ENCODE measurements at regions not wholly inside any gene's neighbourhood (a gene's known extent, or its start where the extent isn't known, plus 50 kb on each side); places are given as distances from the start of the nearest gene placed in this dataset.
A peak's percentile ranks its signal among the peaks of the same experiment; 100 is the strongest.
"Not testable (repeated sequence)": the region's sequence is repeated elsewhere in the genome, so short reads cannot be mapped to it uniquely, and the experiment has no call there.

- no peak overlapping the region for H3K4me3 ChIP-seq
- TF ChIP-seq POLR2A (IDR thresholded peaks at IDR 0.05): no peak
- TF ChIP-seq, protein P1, sequence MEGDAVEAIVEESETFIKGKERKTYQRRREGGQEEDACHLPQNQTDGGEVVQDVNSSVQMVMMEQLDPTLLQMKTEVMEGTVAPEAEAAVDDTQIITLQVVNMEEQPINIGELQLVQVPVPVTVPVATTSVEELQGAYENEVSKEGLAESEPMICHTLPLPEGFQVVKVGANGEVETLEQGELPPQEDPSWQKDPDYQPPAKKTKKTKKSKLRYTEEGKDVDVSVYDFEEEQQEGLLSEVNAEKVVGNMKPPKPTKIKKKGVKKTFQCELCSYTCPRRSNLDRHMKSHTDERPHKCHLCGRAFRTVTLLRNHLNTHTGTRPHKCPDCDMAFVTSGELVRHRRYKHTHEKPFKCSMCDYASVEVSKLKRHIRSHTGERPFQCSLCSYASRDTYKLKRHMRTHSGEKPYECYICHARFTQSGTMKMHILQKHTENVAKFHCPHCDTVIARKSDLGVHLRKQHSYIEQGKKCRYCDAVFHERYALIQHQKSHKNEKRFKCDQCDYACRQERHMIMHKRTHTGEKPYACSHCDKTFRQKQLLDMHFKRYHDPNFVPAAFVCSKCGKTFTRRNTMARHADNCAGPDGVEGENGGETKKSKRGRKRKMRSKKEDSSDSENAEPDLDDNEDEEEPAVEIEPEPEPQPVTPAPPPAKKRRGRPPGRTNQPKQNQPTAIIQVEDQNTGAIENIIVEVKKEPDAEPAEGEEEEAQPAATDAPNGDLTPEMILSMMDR (IDR thresholded peaks at IDR 0.05): no peak
- H3K9me3 ChIP-seq: no peaks in the 10 kb centered on the region
- no peaks in the 10 kb centered on the region for H3K27me3 ChIP-seq
- no peak overlapping the region for H3K27ac ChIP-seq
- no peaks in the 10 kb centered on the region for H3K36me3 ChIP-seq
- H3K4me1 ChIP-seq: no peaks in the 10 kb centered on the region
- no peak for DNase-seq
Measured at GRCh38 chrX:115702982-115703381, 142.0 kb downstream of the PLS3 start.

DNA sequence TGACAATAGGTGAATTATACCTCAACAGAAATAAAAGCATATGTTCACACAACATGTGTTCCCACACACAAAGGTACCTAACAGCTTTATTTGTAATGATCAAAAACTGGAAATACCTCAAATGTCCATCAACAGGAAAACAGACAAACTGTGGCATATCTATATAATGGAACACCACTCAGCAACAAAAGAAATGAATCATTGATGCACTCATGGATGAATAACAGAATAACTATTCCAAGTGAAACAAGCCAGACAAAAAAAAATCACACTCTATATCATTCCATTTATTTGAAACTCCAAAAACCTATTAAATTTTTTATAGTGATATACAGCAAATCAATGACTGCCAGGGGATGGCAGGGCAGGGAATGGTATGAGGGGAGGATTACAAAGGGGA is 148.1 kb downstream of the PLS3 start:
- no peak for DNase-seq
- TF ChIP-seq, protein P1 (IDR thresholded peaks at IDR 0.05): no peak
- TF ChIP-seq POLR2A (IDR thresholded peaks at IDR 0.05): no peak
- Histone ChIP-seq H3K4me1 (no peaks in the 10 kb centered on the region), H3K27me3 (no peaks in the 10 kb centered on the region), H3K36me3 (no peaks in the 10 kb centered on the region), H3K4me3 (no peak overlapping the region), H3K27ac (no peak overlapping the region), H3K9me3 (no peaks in the 10 kb centered on the region)

DNA sequence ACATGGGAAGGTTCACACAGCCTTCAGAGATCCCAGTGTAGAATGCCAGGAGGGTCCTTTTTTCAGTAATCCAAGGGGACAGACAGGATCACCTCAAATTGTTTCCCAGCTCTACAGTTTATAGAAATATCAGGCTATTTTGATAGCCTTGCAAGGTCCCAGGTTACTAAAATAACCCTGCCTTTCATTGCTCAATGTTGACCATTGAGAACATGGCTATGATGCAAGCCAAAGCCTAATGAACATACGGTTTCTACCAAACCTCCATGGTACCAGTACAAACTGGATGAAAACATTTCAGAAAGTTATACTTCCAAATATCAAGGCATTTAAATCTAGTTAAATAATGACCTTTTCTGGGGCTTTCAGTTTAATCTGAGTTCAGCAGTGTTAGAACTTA is 151.5 kb downstream of the PLS3 start:
- H3K36me3 ChIP-seq: no peaks in the 10 kb centered on the region
- no peaks in the 10 kb centered on the region for H3K27me3 ChIP-seq
- H3K4me3 ChIP-seq: no peak overlapping the region
- H3K27ac ChIP-seq: no peak overlapping the region
- H3K4me1 ChIP-seq: no peaks in the 10 kb centered on the region
- no peak for DNase-seq
- no peak for TF ChIP-seq POLR2A (IDR thresholded peaks at IDR 0.05)
- TF ChIP-seq, protein P1 (IDR thresholded peaks at IDR 0.05): no peak
- H3K9me3 ChIP-seq: no peaks in the 10 kb centered on the region

- DNase-seq: no peak
- Histone ChIP-seq H3K27ac (no peak overlapping the region), H3K27me3 (no peaks in the 10 kb centered on the region), H3K36me3 (no peaks in the 10 kb centered on the region), H3K9me3 (no peaks in the 10 kb centered on the region), H3K4me3 (no peak overlapping the region), H3K4me1 (no peaks in the 10 kb centered on the region)
- TF ChIP-seq, protein P1 (IDR thresholded peaks at IDR 0.05): no peak
- TF ChIP-seq POLR2A (IDR thresholded peaks at IDR 0.05): no peak
Measured at GRCh38 chrX:115713460-115713859, 152.5 kb downstream of the PLS3 start.

GRCh38 chrX:115719171-115719570 is 158.2 kb downstream of the PLS3 start:
- H3K27ac ChIP-seq: no peak overlapping the region
- H3K36me3 ChIP-seq: no peaks in the 10 kb centered on the region
- H3K4me1 ChIP-seq: no peaks in the 10 kb centered on the region
- no peak for DNase-seq
- no peaks in the 10 kb centered on the region for H3K9me3 ChIP-seq
- H3K4me3 ChIP-seq: no peak overlapping the region
- H3K27me3 ChIP-seq: no peaks in the 10 kb centered on the region
- TF ChIP-seq, protein P1 (IDR thresholded peaks at IDR 0.05): no peak
- TF ChIP-seq POLR2A (IDR thresholded peaks at IDR 0.05): no peak

- not testable (repeated sequence) for H3K4me1 ChIP-seq, H3K36me3 ChIP-seq, H3K27me3 ChIP-seq, H3K9me3 ChIP-seq, H3K4me3 ChIP-seq, H3K27ac ChIP-seq, DNase-seq
Measured at GRCh38 chrX:115722724-115723433, 161.9 kb downstream of the PLS3 start.

DNA sequence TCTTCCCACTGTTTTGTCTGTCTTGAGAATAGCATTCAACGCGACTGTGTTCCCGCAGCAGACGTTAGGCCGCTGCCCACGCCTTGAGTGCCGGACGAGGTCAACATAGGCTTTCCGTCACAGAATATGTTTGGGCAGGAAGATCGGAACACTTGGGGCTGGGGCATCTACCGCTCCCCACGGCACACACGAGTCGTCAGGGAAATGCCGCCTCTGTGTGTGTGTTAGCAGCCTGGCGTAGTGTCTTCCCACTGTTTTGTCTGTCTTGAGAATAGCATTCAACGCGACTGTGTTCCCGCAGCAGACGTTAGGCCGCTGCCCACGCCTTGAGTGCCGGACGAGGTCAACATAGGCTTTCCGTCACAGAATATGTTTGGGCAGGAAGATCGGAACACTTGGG is 164.4 kb downstream of the PLS3 start:
- not testable (repeated sequence) for H3K36me3 ChIP-seq, DNase-seq, H3K4me1 ChIP-seq, H3K4me3 ChIP-seq, H3K27ac ChIP-seq, H3K9me3 ChIP-seq, H3K27me3 ChIP-seq

DNA sequence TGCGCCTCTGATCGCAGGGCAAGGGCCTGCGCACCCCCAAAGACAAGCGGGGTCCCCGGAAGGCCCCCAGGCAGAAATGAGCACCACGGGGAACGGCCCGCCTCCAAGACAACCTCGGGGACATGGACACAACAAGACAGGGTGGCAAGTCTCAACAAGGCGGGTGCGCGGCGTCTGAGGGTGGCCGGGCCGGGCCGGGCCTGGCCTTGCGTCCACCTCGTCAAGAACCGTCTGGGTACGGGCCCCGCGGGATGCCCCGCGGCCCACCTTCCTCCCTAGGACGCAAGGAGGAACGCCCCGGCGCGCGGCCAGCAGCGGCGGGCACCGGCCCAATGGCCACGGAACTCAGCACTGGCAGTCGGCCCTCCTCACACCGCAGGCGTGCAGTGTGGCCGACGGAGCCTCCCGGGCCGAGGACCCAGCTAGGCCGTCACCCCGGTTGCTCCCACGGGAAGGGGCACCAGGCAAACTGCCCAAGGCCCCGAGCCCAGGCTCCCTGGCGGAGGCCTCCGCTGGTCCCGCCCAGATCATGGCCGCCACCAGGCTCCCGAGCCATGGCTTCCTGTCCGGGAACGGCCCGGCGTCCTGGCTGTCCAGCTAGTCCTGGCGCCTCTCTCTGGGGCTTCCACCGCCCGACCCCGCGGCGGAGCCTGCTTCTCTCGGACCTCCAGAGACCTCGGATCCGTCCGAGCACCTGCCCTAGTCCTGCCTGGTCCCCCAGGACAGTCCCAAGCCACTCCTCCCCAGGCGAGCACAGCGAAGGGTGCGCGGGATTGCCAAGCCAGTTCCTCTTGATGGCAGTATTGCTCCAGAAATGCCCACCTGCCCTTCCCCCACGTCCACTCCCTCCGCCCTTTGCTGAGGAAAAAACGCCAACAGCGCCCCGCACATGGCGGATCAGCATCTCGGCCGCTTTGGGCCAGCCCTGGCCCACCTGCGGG is 167.1 kb downstream of the PLS3 start:
- not testable (repeated sequence) for H3K27me3 ChIP-seq, H3K36me3 ChIP-seq, H3K4me1 ChIP-seq, H3K9me3 ChIP-seq
- Histone ChIP-seq H3K4me3 (peak overlapping the region in 1 of 4 donors; percentile 50), H3K27ac (peak overlapping the region in 1 of 4 donors; percentile 48)
- DNase-seq: peak in 1 of 3 donors; percentile 85

DNA sequence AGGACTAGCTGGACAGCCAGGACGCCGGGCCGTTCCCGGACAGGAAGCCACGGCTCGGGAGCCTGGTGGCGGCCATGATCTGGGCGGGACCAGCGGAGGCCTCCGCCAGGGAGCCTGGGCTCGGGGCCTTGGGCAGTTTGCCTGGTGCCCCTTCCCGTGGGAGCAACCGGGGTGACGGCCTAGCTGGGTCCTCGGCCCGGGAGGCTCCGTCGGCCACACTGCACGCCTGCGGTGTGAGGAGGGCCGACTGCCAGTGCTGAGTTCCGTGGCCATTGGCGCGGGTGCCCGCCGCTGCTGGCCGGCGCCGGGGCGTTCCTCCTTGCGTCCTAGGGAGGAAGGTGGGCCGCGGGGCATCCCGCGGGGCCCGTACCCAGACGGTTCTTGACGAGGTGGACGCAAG is 171.6 kb downstream of the PLS3 start:
- not testable (repeated sequence) for DNase-seq, H3K9me3 ChIP-seq, H3K27me3 ChIP-seq, H3K4me3 ChIP-seq, H3K4me1 ChIP-seq, H3K27ac ChIP-seq, H3K36me3 ChIP-seq
